Esophagus squamous epithelium (tissue), 4 donors: ENCODE measurements at regions not wholly inside any gene's neighbourhood (a gene's known extent, or its start where the extent isn't known, plus 50 kb on each side); places are given as distances from the start of the nearest gene placed in this dataset.

ENCODE experiments used
- CTCF ChIP-seq, 6 experiments: fragments of 450-650 bp in 4 of 6; fragments of 200-600 bp in 2 of 6; sonication (generic) in 2 of 6; IDR thresholded peaks; one replicate each; pipeline ENCODE4 v1.5.1; 2016 to 2019; ENCODE audit warnings: antibody characterized with exemption in 6 of 6, mild to moderate bottlenecking in 4 of 6, moderate library complexity in 4 of 6
- POLR2A ChIP-seq, 4 donors: fragments of 450-650 bp; IDR thresholded peaks; one replicate each; pipeline ENCODE4 v1.6.1; 2017; ENCODE audit warnings: antibody characterized with exemption in 4 of 4, mild to moderate bottlenecking in 4 of 4, moderate library complexity in 3 of 4

- no peak for TF ChIP-seq CTCF (IDR thresholded peaks at IDR 0.05)
- no peak for TF ChIP-seq POLR2A (IDR thresholded peaks at IDR 0.05)
Observed at GRCh38 chr6:54776891-54777290, 69.7 kb upstream of the FAM83B start.
